ENCODE measurements at regions not wholly inside any gene's neighbourhood (a gene's known extent, or its start where the extent isn't known, plus 50 kb on each side); places are given as distances from the start of the nearest gene placed in this dataset.
A peak's percentile ranks its signal among the peaks of the same experiment; 100 is the strongest.
"Not testable (repeated sequence)": the region's sequence is repeated elsewhere in the genome, so short reads cannot be mapped to it uniquely, and the experiment has no call there.

DNA sequence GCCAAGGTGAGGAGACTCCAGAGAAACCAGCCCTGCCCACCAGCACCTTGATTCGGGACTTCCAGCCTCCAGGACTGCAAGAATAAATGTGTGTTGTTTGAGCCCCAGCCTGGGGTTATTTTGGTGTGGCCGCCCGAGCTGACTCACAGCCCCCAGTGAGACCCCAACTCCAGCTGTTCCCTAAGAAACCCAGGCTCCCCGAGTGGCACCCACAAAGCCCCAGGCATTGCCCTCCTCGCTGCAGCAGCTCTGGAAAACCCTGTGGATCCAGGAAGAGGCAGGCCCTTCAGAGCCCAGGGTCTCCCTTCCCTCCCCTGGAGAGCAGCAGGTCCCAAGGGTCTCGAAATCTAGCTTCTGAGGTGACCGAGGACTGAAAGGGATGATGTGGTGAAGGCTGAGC lies 69.2 kb upstream of the PPP1R26 start:
- intact Hi-C loops (cut with DNase I; ENCODE audit: low total_unique reads) = loop anchor here (5.0 kb wide), 1 partner anchor 323 kb away; the partner anchor contains the start of gene OLFM1
- no peak overlapping the region for H3K4me3 ChIP-seq (ENCODE audit: low read depth, poor library complexity, severe bottlenecking)
- no peak for TF ChIP-seq POLR2A (IDR thresholded peaks at IDR 0.05)
- TF ChIP-seq, protein P1, sequence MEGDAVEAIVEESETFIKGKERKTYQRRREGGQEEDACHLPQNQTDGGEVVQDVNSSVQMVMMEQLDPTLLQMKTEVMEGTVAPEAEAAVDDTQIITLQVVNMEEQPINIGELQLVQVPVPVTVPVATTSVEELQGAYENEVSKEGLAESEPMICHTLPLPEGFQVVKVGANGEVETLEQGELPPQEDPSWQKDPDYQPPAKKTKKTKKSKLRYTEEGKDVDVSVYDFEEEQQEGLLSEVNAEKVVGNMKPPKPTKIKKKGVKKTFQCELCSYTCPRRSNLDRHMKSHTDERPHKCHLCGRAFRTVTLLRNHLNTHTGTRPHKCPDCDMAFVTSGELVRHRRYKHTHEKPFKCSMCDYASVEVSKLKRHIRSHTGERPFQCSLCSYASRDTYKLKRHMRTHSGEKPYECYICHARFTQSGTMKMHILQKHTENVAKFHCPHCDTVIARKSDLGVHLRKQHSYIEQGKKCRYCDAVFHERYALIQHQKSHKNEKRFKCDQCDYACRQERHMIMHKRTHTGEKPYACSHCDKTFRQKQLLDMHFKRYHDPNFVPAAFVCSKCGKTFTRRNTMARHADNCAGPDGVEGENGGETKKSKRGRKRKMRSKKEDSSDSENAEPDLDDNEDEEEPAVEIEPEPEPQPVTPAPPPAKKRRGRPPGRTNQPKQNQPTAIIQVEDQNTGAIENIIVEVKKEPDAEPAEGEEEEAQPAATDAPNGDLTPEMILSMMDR (IDR thresholded peaks at IDR 0.05) = no peak
- no peak for DNase-seq (ENCODE audit: low spot score in 2 of 2)
- WGBS, 2 donors = 82 to 87% methylated on average over 7 of the region's 7 CpGs

- WGBS, 2 donors = 73 to 88% methylated on average over 16 to 20 of the region's 20 CpGs
- intact Hi-C loops (cut with DNase I; ENCODE audit: low total_unique reads) = loop anchor here (5.0 kb wide), 1 partner anchor 324 kb away; the partner anchor contains the start of gene OLFM1
- DNase-seq (ENCODE audit: low spot score in 2 of 2) = peak in 1 of 2 donors; percentile 58
Observed at GRCh38 chr9:135410831-135411473, 68.6 kb upstream of the PPP1R26 start.

GRCh38 chr9:135411605-135412004 lies 68.0 kb upstream of the PPP1R26 start:
- 92 to 96% methylated on average over 7 of the region's 7 CpGs for WGBS, 2 donors
- H3K4me3 ChIP-seq (ENCODE audit: low read depth, poor library complexity, severe bottlenecking) = not testable (repeated sequence)
- DNase-seq (ENCODE audit: low spot score in 2 of 2) = peak in 1 of 2 donors; percentile 60
- intact Hi-C loops (cut with DNase I; ENCODE audit: low total_unique reads) = loop anchor here (5.0 kb wide), 1 partner anchor 324 kb away; the partner anchor contains the start of gene OLFM1

More at GRCh38 chr9:135410831-135411473, 68.6 kb upstream of the PPP1R26 start:
- no peak overlapping the region for H3K4me3 ChIP-seq (ENCODE audit: low read depth, poor library complexity, severe bottlenecking)
- TF ChIP-seq, protein P1 (IDR thresholded peaks at IDR 0.05) = no peak

- TF ChIP-seq, protein P1 (IDR thresholded peaks at IDR 0.05) = peak in 2 of 3 donors; percentile 38 to 91
- peak; percentile 34 to 92 for DNase-seq (ENCODE audit: low spot score in 2 of 2)
- WGBS, 2 donors = 9 to 11% methylated on average over 29 to 43 of the region's 43 CpGs
- H3K4me3 ChIP-seq (ENCODE audit: low read depth, poor library complexity, severe bottlenecking) = not testable (repeated sequence)
- intact Hi-C loops (cut with DNase I; ENCODE audit: low total_unique reads) = loop anchor here (5.0 kb wide), 1 partner anchor 325 kb away; the partner anchor contains the start of gene OLFM1
Observed at GRCh38 chr9:135412315-135413085, 67.1 kb upstream of the PPP1R26 start.

DNA sequence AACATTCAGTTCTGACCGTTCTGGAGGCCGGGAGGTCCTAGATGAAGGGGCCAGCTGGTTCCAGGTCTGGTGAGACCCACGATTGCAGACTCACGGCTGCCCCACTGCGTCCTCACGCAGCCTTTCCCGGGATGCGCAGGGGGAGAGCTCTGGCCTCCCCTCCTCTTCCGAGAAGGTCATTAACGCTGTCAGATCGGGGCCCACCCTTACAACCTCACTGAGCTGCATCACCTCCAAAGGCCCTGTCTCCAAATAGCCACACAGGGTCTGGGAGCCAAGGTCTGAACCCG lies 66.6 kb upstream of the PPP1R26 start:
- no peak for TF ChIP-seq POLR2A (IDR thresholded peaks at IDR 0.05)
- TF ChIP-seq, protein P1 (IDR thresholded peaks at IDR 0.05) = no peak
- no peak for DNase-seq (ENCODE audit: low spot score in 2 of 2)
- intact Hi-C loops (cut with DNase I; ENCODE audit: low total_unique reads) = loop anchor here (5.0 kb wide), 1 partner anchor 326 kb away; the partner anchor contains the start of gene OLFM1
- no peak overlapping the region for H3K4me3 ChIP-seq (ENCODE audit: low read depth, poor library complexity, severe bottlenecking)
- 67 to 86% methylated on average over 12 of the region's 12 CpGs for WGBS, 2 donors

GRCh38 chr9:135413461-135413860 lies 66.1 kb upstream of the PPP1R26 start:
- peak in 1 of 2 donors; percentile 72 for DNase-seq (ENCODE audit: low spot score in 2 of 2)
- 91 to 93% methylated on average over 7 to 14 of the region's 18 CpGs for WGBS, 2 donors
- no peak overlapping the region for H3K4me3 ChIP-seq (ENCODE audit: low read depth, poor library complexity, severe bottlenecking)
- intact Hi-C loops (cut with DNase I; ENCODE audit: low total_unique reads) = loop anchor here (5.0 kb wide), 1 partner anchor 326 kb away; the partner anchor contains the start of gene OLFM1
- TF ChIP-seq POLR2A (IDR thresholded peaks at IDR 0.05) = no peak
- TF ChIP-seq, protein P1 (IDR thresholded peaks at IDR 0.05) = no peak
